HepG2 (cell line): ENCODE measurements at regions not wholly inside any gene's neighbourhood (a gene's known extent, or its start where the extent isn't known, plus 50 kb on each side); places are given as distances from the start of the nearest gene placed in this dataset.

ENCODE experiments used
- ATAC-seq: fragments of 200-7000 bp; cut with Tn5 transposase; 3 replicates; pipeline ENCODE4 v1.9.1; 2020; ENCODE audit warnings: mild to moderate bottlenecking, moderate library complexity
- BruUV-seq: library from RNA; stranded (reverse); fragments of 400-500 nt; replicated peaks from 2 replicates; lab custom pipeline; 2021; lab: Mats Ljungman, UMichigan
- CTCF ChIA-PET: fragments of 300-600 bp; formaldehyde crosslinking; extraction: SDS; loops from one replicate; lab custom pipeline; 2021; ENCODE audit warnings: low total read pairs, inconsistent platforms, low intra/inter-chr PET ratio; lab: Yijun Ruan, JAX
- POLR2A ChIA-PET: fragments of 350-600 bp; sonication (Branson Sonifier 250); formaldehyde crosslinking; loops from one replicate; lab custom pipeline; 2020; ENCODE audit warnings: antibody characterized with exemption, inconsistent platforms; lab: Yijun Ruan, JAX
- DNase-seq: peaks from one replicate; pipeline ENCODE4 v3.0.0-alpha.2; 2015; ENCODE audit warnings: low spot score
- FAIRE-seq: peaks from 3 replicates; lab custom pipeline; 2011; peaks lifted over from hg19 to GRCh38; lab: Jason Lieb, UNC
- H2AFZ ChIP-seq: one replicate; pipeline ENCODE4 v1.6.1; 2011; ENCODE audit warnings: low read length, inconsistent platforms
- H3K27ac ChIP-seq: fragments of 300-600 bp; 3 replicates; pipeline ENCODE4 v1.8.0; 2011; ENCODE audit warnings: mixed run types, mild to moderate bottlenecking, mixed read lengths, low read length, inconsistent platforms; ENCODE audit not compliant: insufficient read depth; ENCODE audit errors: extremely low read length
- H3K27me3 ChIP-seq, 2 experiments: fragments of 200-600 bp in 1 of 2; 2 replicates in 1 of 2; 3 replicates in 1 of 2; pipeline versions ENCODE4 v1.6.0 to v1.8.0; 2011; ENCODE audit warnings: low read length in 2 of 2, mild to moderate bottlenecking in 2 of 2, moderate library complexity in 2 of 2, inconsistent platforms in 1 of 2; ENCODE audit not compliant: insufficient read depth in 2 of 2, control insufficient read depth in 1 of 2
- H3K36me3 ChIP-seq, 2 experiments: fragments of 200-600 bp in 1 of 2; replicated peaks in 1 of 2; 2 replicates in 1 of 2; 3 replicates in 1 of 2; pipeline versions ENCODE4 v1.5.1 to v1.8.0; 2011; ENCODE audit warnings: low read length in 2 of 2, inconsistent platforms in 1 of 2; ENCODE audit not compliant: insufficient read depth in 2 of 2, control insufficient read depth in 1 of 2
- H3K4me1 ChIP-seq: 2 replicates; pipeline ENCODE4 v1.5.1; 2012; ENCODE audit warnings: low read length, inconsistent platforms; ENCODE audit not compliant: insufficient read depth
- H3K4me2 ChIP-seq: 2 replicates; pipeline ENCODE4 v1.6.0; 2011; ENCODE audit warnings: low read depth, low read length, inconsistent platforms
- H3K4me3 ChIP-seq, 3 experiments: fragments of 200-600 bp in 1 of 3; sonication (generic), shearing (Covaris generic) in 1 of 3; replicated peaks in 1 of 3; 2 replicates each; pipeline ENCODE4 v1.5.1; 2011 to 2016; ENCODE audit warnings: low read length in 3 of 3, inconsistent platforms in 2 of 3, low read depth in 2 of 3, mild to moderate bottlenecking in 2 of 3, control low read depth in 1 of 3, mixed read lengths in 1 of 3; ENCODE audit not compliant: insufficient read depth in 1 of 3
- H3K79me2 ChIP-seq: one replicate; pipeline ENCODE4 v1.6.1; 2011; ENCODE audit warnings: low read length, inconsistent platforms; ENCODE audit not compliant: insufficient read depth
- H3K9ac ChIP-seq: 2 replicates; pipeline ENCODE4 v1.6.0; 2011; ENCODE audit warnings: mild to moderate bottlenecking, low read depth, low read length, inconsistent platforms; ENCODE audit not compliant: insufficient read depth
- H3K9me3 ChIP-seq: 2 replicates; pipeline ENCODE4 v1.5.1; 2012; ENCODE audit warnings: mild to moderate bottlenecking, low read length
- H4K20me1 ChIP-seq: 2 replicates; pipeline ENCODE4 v1.6.0; 2011; ENCODE audit warnings: inconsistent platforms, mild to moderate bottlenecking, low read length, moderate library complexity; ENCODE audit not compliant: insufficient read depth
- MATR3 ChIP-seq: sonication (generic); formaldehyde crosslinking; IDR thresholded peaks from 2 replicates; pipeline ENCODE4 v1.4.0; 2020; ENCODE audit warnings: missing genetic modification reagents
- MED13 ChIP-seq: sonication (generic); formaldehyde crosslinking; IDR thresholded peaks from 2 replicates; pipeline ENCODE4 v1.5.0; 2020; ENCODE audit warnings: missing genetic modification reagents
- NFIC ChIP-seq: IDR thresholded peaks from 2 replicates; pipeline ENCODE4 v1.6.1; 2012; ENCODE audit warnings: mild to moderate bottlenecking, low read length, inconsistent platforms
- PPARG ChIP-seq: conservative IDR thresholded peaks from 2 replicates; pipeline ENCODE4 v1.6.1; 2016; ENCODE audit warnings: missing biosample characterization, missing genetic modification reagents
- TCF12 ChIP-seq, 2 experiments: fragments of 450-650 bp in 1 of 2; sonication (generic) in 1 of 2; formaldehyde crosslinking in 1 of 2; IDR thresholded peaks; 2 replicates each; pipeline versions ENCODE4 v1.6.1 to v1.8.0; 2017 to 2022; ENCODE audit warnings: antibody characterized with exemption in 1 of 2, mild to moderate bottlenecking in 1 of 2, missing genetic modification reagents in 1 of 2, moderate library complexity in 1 of 2
- THAP11 ChIP-seq: IDR thresholded peaks from 2 replicates; pipeline ENCODE4 v1.6.1; 2016; ENCODE audit warnings: missing biosample characterization, missing genetic modification reagents
- ZBTB26 ChIP-seq: IDR thresholded peaks from 2 replicates; pipeline ENCODE4 v1.6.1; 2016; ENCODE audit warnings: missing compliant biosample characterization, missing genetic modification reagents, borderline replicate concordance
- ZBTB42 ChIP-seq: sonication (generic); formaldehyde crosslinking; IDR thresholded peaks from 2 replicates; pipeline ENCODE4 v1.5.0; 2020; ENCODE audit warnings: mild to moderate bottlenecking, missing genetic modification reagents
- ZFX ChIP-seq: sonication (generic); formaldehyde crosslinking; IDR thresholded peaks from 2 replicates; pipeline ENCODE4 v1.4.0; 2020; ENCODE audit warnings: mild to moderate bottlenecking, low read depth, missing genetic modification reagents, moderate library complexity
- ZNF138 ChIP-seq: sonication (generic); formaldehyde crosslinking; IDR thresholded peaks from 2 replicates; pipeline ENCODE4 v1.5.0; 2020; ENCODE audit warnings: mild to moderate bottlenecking, low read depth, missing genetic modification reagents
- ZNF142 ChIP-seq: sonication (generic); formaldehyde crosslinking; IDR thresholded peaks from 2 replicates; pipeline ENCODE4 v1.4.0; 2020; ENCODE audit warnings: missing genetic modification reagents
- ZNF253 ChIP-seq: sonication (generic); formaldehyde crosslinking; IDR thresholded peaks from 2 replicates; pipeline ENCODE4 v1.8.0; 2022; ENCODE audit warnings: mild to moderate bottlenecking, missing genetic modification reagents, borderline replicate concordance
- ZNF839 ChIP-seq: sonication (generic); formaldehyde crosslinking; IDR thresholded peaks from 2 replicates; pipeline ENCODE4 v1.4.0; 2020; ENCODE audit warnings: missing genetic modification reagents, mild to moderate bottlenecking, borderline replicate concordance
- ZSCAN9 ChIP-seq: IDR thresholded peaks from 2 replicates; pipeline ENCODE4 v1.6.1; 2016; ENCODE audit warnings: borderline replicate concordance
- WGBS: methylation state at CpG from one replicate; pipeline ENCODE4 v1.1.6; 2017; ENCODE audit warnings: low lambda C conversion rate; 5-methylcytosine and 5-hydroxymethylcytosine counted together
- in situ Hi-C: cut with HindIII; loops from 2 replicates; pipeline ENCODE4 v1.10.0; 2017; ENCODE audit warnings: low pct_unique_long_range_greater_than_20kb; ENCODE audit not compliant: extremely low pct_ligation_motif_present
- intact Hi-C: fragments of 100-400 bp; cut with micrococcal nuclease; formaldehyde crosslinking; loops from one replicate; pipeline ENCODE4 v1.10.0; 2022; ENCODE audit not compliant: unreplicated experiment

GRCh38 chr13:89322466-89322865, 1651.3 kb downstream of the SLITRK5 start:
- no peak for FAIRE-seq
- TF ChIP-seq ZBTB26 (CRISPR knock-in tag) (no peak), TCF12 (IDR thresholded peaks at IDR 0.05) (no peak), TCF12 (CRISPR knock-in tag; IDR thresholded peaks at IDR 0.05) (no peak), ZBTB42 (CRISPR knock-in tag) (no peak), THAP11 (CRISPR knock-in tag) (no peak), NFIC (no peak), ZNF839 (CRISPR knock-in tag) (no peak), ZSCAN9 (CRISPR knock-in tag) (no peak), ZFX (CRISPR knock-in tag) (no peak), ZNF142 (CRISPR knock-in tag) (no peak), PPARG (CRISPR knock-in tag) (no peak), MED13 (CRISPR knock-in tag) (no peak), ZNF253 (CRISPR knock-in tag) (no peak), ZNF138 (CRISPR knock-in tag) (no peak), MATR3 (CRISPR knock-in tag) (no peak)
- Histone ChIP-seq H3K4me3 (no peak overlapping the region), H3K4me1 (no peaks in the 10 kb centered on the region), H3K4me2 (no peak overlapping the region), H3K9ac (no peak overlapping the region), H3K27me3 (no peaks in the 10 kb centered on the region), H3K79me2 (no peaks in the 10 kb centered on the region), H3K9me3 (no peaks in the 10 kb centered on the region), H2AFZ (no peak overlapping the region), H3K36me3 (no peaks in the 10 kb centered on the region), H4K20me1 (no peaks in the 10 kb centered on the region), H3K27ac (no peak overlapping the region)
- no peak for DNase-seq
- intact Hi-C loops: no loop called here
- POLR2A ChIA-PET: no interaction called here
- CTCF ChIA-PET: no interaction called here
- no TSS peak for BruUV-seq
- ATAC-seq: no peak
- in situ Hi-C loops: no loop called here
- WGBS: 15% methylated on average over 5 of the region's 5 CpGs
